ENCODE measurements at regions not wholly inside any gene's neighbourhood (a gene's known extent, or its start where the extent isn't known, plus 50 kb on each side); places are given as distances from the start of the nearest gene placed in this dataset.

GRCh38 chr3:21934591-21934990 lies 183.6 kb upstream of the ZNF385D start:
- TF ChIP-seq MAX (IDR thresholded peaks at IDR 0.05; ENCODE audit: insufficient read depth, insufficient read length) (no peak), CTCF (IDR thresholded peaks at IDR 0.05; ENCODE audit: extremely low read depth in 1 of 2, insufficient read depth in 1 of 2, low read depth in 1 of 2, low read length in 2 of 2) (no peak), JUN (IDR thresholded peaks at IDR 0.05; ENCODE audit: borderline replicate concordance, insufficient read depth, insufficient read length, low read depth) (no peak), MYC (IDR thresholded peaks at IDR 0.05; ENCODE audit: low read depth, low read length) (no peak), FOS (IDR thresholded peaks at IDR 0.05; ENCODE audit: borderline replicate concordance, insufficient read depth, low read length) (no peak), POLR2AphosphoS5 (IDR thresholded peaks at IDR 0.05; ENCODE audit: insufficient read depth, low read depth, low read length) (no peak), POLR2A (IDR thresholded peaks at IDR 0.05; ENCODE audit: low read depth, low read length) (no peak), EZH2 (IDR thresholded peaks at IDR 0.05; ENCODE audit: borderline replicate concordance, low read depth, low read length, severe bottlenecking) (no peak), GATA2 (IDR thresholded peaks at IDR 0.05; ENCODE audit: insufficient read depth, insufficient read length, low read depth, low read length) (no peak)
- Histone ChIP-seq H3K4me2 (ENCODE audit: insufficient read depth, low read length) (no peak overlapping the region), H2AFZ (ENCODE audit: low read depth, low read length) (no peak overlapping the region), H3K79me2 (ENCODE audit: control insufficient read depth, insufficient read depth, low read length) (no peaks in the 10 kb centered on the region), H3K4me1 (ENCODE audit: control insufficient read depth, extremely low read depth, insufficient read depth, low read length) (no peaks in the 10 kb centered on the region), H3K36me3 (ENCODE audit: control insufficient read depth in 2 of 2, extremely low read depth in 1 of 2, insufficient read depth in 2 of 2, low read length in 2 of 2) (no peaks in the 10 kb centered on the region), H3K27me3 (ENCODE audit: control insufficient read depth in 2 of 2, insufficient read depth in 2 of 2, low read length in 2 of 2) (no peaks in the 10 kb centered on the region), H4K20me1 (replicated peaks; ENCODE audit: control insufficient read depth, extremely low read depth, insufficient read depth, low read length) (no peaks in the 10 kb centered on the region), H3K27ac (ENCODE audit: insufficient read depth, low read depth, low read length) (no peak overlapping the region), H3K9me1 (replicated peaks; ENCODE audit: control insufficient read depth, extremely low read depth, insufficient read depth, low read length) (no peaks in the 10 kb centered on the region), H3K9ac (replicated peaks; ENCODE audit: extremely low read depth, insufficient read depth, low read length) (no peak overlapping the region), H3K9me3 (replicated peaks; ENCODE audit: control insufficient read depth, insufficient read depth, low read length) (no peaks in the 10 kb centered on the region), H3K4me3 (replicated peaks in 1 of 3; ENCODE audit: insufficient read depth in 1 of 3, low read depth in 1 of 3, low read length in 3 of 3) (no peak overlapping the region)
- BruUV-seq (replicated peaks) = no TSS peak
- ChIA-PET CTCF (no interaction called here), POLR2A (no interaction called here)
- no peak for DNase-seq (ENCODE audit: low read depth, low spot score)
- no peak for FAIRE-seq
- intact Hi-C loops (cut with micrococcal nuclease) = no loop called here
- dilution Hi-C loops (cut with MboI; ENCODE audit: extremely low pct_ligation_motif_present, low sequenced_read_pairs) = no loop called here

Data from endothelial cell of umbilical vein (primary cell).